Nephron progenitor cell (in vitro differentiated cells): ENCODE measurements at regions not wholly inside any gene's neighbourhood (a gene's known extent, or its start where the extent isn't known, plus 50 kb on each side); places are given as distances from the start of the nearest gene placed in this dataset.

ENCODE experiments used
- DNase-seq: peaks from one replicate; pipeline ENCODE4 v3.0.0; 2021
- H3K27ac Mint-ChIP-seq: 2 replicates; pipeline ENCODE4 v1.8.0; 2021; ENCODE audit warnings: mild to moderate bottlenecking, moderate library complexity, mixed read lengths
- H3K27me3 Mint-ChIP-seq: 2 replicates; pipeline ENCODE4 v1.8.0; 2021; ENCODE audit warnings: mild to moderate bottlenecking, low read depth, mixed read lengths; ENCODE audit not compliant: poor library complexity
- H3K36me3 Mint-ChIP-seq: 2 replicates; pipeline ENCODE4 v1.8.0; 2021; ENCODE audit warnings: low read depth, mixed read lengths
- H3K4me1 Mint-ChIP-seq: 2 replicates; pipeline ENCODE4 v1.8.0; 2021; ENCODE audit warnings: mixed read lengths
- H3K4me3 Mint-ChIP-seq: 2 replicates; pipeline ENCODE4 v1.8.0; 2021; ENCODE audit warnings: mild to moderate bottlenecking, moderate library complexity, mixed read lengths
- H3K9me3 Mint-ChIP-seq: 2 replicates; pipeline ENCODE4 v1.8.0; 2021; ENCODE audit warnings: mild to moderate bottlenecking, moderate library complexity, mixed read lengths
- CTCF ChIP-seq: fragments of 200-600 bp; sonication (generic); IDR thresholded peaks from 2 replicates; pipeline ENCODE4 v1.5.0; 2021; ENCODE audit warnings: antibody characterized with exemption

GRCh38 chr2:57434441-57434840, 612.2 kb upstream of the VRK2 start:
- Mint-ChIP-seq H3K4me1 (no peaks in the 10 kb centered on the region), H3K4me3 (no peak overlapping the region), H3K27ac (no peak overlapping the region), H3K27me3 (no peaks in the 10 kb centered on the region), H3K9me3 (no peaks in the 10 kb centered on the region), H3K36me3 (no peaks in the 10 kb centered on the region)
- no peak for DNase-seq
- TF ChIP-seq CTCF, result no peak

DNA sequence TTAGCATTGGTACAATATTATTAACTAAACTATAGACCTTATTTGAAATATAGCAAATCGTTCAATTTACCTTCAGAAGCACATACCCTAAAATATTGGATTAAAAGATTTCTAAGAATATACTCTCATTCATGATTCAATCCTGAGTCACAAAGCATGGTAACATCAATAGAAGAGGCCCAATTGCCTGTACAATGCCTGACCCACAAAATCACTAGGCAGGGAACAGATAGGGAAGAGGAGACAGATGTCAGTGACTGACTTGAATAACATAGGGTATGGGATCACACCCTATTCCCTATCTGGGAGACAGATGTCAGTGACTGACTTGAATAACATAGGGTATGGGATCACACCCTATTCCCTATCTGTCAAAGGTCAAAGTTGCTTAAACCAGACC, 611.6 kb upstream of the VRK2 start:
- Mint-ChIP-seq H3K9me3 (no peaks in the 10 kb centered on the region), H3K27ac (no peak overlapping the region), H3K27me3 (no peaks in the 10 kb centered on the region), H3K4me1 (no peaks in the 10 kb centered on the region), H3K36me3 (no peaks in the 10 kb centered on the region), H3K4me3 (no peak overlapping the region)
- DNase-seq, result no peak
- no peak for TF ChIP-seq CTCF

GRCh38 chr2:57437077-57437476, 609.5 kb upstream of the VRK2 start:
- no peaks in the 10 kb centered on the region for H3K36me3 Mint-ChIP-seq

GRCh38 chr2:57440437-57440836, 606.2 kb upstream of the VRK2 start:
- no peak overlapping the region for H3K27ac Mint-ChIP-seq
- no peaks in the 10 kb centered on the region for H3K36me3 Mint-ChIP-seq
- no peaks in the 10 kb centered on the region for H3K27me3 Mint-ChIP-seq
- no peak overlapping the region for H3K4me3 Mint-ChIP-seq
- no peaks in the 10 kb centered on the region for H3K4me1 Mint-ChIP-seq
- DNase-seq, result no peak
- no peak for TF ChIP-seq CTCF
- no peaks in the 10 kb centered on the region for H3K9me3 Mint-ChIP-seq

More at GRCh38 chr2:57437077-57437476, 609.5 kb upstream of the VRK2 start:
- no peak overlapping the region for H3K4me3 Mint-ChIP-seq
- no peak for DNase-seq
- TF ChIP-seq CTCF, result no peak
- no peaks in the 10 kb centered on the region for H3K27me3 Mint-ChIP-seq
- no peaks in the 10 kb centered on the region for H3K9me3 Mint-ChIP-seq
- no peak overlapping the region for H3K27ac Mint-ChIP-seq
- no peaks in the 10 kb centered on the region for H3K4me1 Mint-ChIP-seq

- H3K9me3 Mint-ChIP-seq, result no peaks in the 10 kb centered on the region
- no peak for DNase-seq
- no peak overlapping the region for H3K4me3 Mint-ChIP-seq
- TF ChIP-seq CTCF, result no peak
- H3K27ac Mint-ChIP-seq, result no peak overlapping the region
- no peaks in the 10 kb centered on the region for H3K27me3 Mint-ChIP-seq
- no peaks in the 10 kb centered on the region for H3K4me1 Mint-ChIP-seq
- no peaks in the 10 kb centered on the region for H3K36me3 Mint-ChIP-seq
These were observed 603.5 kb upstream of the VRK2 start for GRCh38 chr2:57443086-57443485.

DNA sequence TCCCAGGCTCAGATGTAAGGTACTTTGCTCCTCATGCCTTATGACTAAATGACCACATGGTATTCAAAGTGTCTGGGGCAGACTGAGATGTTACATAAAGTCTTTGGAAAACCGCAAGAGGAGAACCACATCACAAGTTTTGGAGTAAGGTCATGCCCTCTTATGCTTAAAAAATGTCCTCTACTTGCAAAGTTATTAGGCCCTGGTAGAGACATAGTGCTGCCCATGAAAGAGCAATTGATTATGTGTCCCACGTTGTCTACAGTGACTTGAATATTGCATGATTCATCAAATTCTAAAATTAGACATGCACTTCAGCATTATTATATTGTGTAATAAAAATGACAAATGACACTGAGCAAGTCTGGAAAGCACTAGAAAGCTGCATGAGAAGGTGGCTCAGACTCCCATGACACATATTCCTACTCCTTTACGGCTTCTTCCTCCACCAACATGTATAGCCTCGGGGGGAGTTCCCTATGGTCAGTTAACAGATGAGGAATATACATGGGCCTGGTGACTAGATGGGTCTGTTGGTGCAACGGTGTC, 602.6 kb upstream of the VRK2 start:
- H3K4me1 Mint-ChIP-seq, result no peaks in the 10 kb centered on the region
- no peaks in the 10 kb centered on the region for H3K9me3 Mint-ChIP-seq
- H3K27me3 Mint-ChIP-seq, result no peaks in the 10 kb centered on the region
- TF ChIP-seq CTCF, result no peak
- no peak overlapping the region for H3K4me3 Mint-ChIP-seq
- H3K27ac Mint-ChIP-seq, result no peak overlapping the region
- DNase-seq, result no peak
- H3K36me3 Mint-ChIP-seq, result no peaks in the 10 kb centered on the region
